NCI-H2227 (cell line): ENCODE measurements at regions not wholly inside any gene's neighbourhood (a gene's known extent, or its start where the extent isn't known, plus 50 kb on each side); places are given as distances from the start of the nearest gene placed in this dataset.

Experiments
- DNase-seq: peaks from one replicate; lab custom pipeline; 2025; ENCODE audit not compliant: unreplicated experiment; lab: John Stamatoyannopoulos, UW

DNA sequence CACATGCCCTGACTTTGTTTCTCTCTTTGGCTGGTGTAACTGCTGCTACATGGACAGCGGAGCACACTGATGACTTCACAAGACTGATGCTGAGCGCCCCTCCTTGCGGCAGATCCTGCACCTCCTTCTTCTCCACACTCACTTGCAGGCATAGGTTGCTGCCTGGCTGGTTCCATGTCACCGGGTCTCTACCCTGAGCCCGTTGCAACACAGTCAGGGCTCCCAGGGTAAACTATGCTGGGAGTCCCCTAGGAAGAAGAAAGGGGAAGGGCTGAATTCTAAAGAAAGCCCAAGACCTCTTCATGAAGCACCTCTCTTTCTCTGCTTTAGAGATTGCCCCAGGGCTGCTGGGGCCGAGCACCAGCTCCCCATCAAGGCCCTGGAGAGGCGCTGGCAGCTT, 83.3 kb upstream of the DUSP22 start:
- no peak for DNase-seq

DNA sequence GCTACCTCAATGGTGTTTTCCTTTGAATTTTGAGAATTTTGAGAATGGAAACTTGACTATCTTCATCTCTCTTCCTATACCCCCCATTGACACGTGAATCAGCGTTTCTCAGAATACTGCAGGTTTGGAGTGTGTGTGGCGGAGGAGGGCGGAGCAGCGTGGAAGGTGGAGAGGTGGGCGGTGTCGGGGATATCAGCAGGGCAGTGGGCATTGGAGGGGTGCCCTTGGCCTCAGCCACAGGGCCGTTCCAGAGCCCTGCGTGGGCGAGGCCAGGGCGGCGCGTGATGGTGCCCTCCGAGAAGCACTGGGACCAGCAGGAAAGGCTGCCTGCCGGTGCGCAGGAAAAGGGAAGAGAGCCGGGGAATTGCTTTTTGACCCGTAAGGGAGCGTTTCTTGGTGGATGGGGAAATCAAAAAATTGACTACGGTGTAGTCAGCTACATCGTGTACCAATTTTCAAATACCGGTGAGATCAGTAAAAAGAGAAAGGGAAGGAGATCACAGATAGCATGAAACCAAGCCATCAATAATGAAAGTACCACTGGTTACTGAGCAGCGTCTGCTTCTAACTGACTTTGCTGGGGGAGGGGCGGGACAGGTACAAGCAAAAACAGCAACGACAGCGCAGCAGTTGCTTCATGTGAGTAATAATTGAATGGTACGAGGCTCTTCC, 82.7 kb upstream of the DUSP22 start:
- peak; percentile 12 for DNase-seq

DNA sequence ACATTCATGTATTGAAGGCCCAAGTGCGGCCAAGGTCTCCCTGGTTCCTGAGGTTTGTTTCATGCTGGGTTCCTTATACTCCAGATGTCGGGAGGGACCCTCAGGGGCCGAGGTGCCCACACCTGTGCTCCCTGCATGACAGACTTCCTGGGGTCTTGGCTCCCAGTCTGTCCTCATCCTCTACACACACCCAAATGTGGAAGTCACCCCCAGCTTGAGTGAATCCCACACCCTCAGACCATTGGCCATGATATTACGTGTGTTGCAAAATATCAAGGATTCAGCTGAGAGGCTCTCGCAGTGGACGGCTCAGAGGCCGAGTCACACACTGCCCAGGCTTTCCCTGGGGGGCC, 82.2 kb upstream of the DUSP22 start:
- no peak for DNase-seq

- no peak for DNase-seq
Observed at GRCh38 chr6:210778-211374, 81.4 kb upstream of the DUSP22 start.

DNA sequence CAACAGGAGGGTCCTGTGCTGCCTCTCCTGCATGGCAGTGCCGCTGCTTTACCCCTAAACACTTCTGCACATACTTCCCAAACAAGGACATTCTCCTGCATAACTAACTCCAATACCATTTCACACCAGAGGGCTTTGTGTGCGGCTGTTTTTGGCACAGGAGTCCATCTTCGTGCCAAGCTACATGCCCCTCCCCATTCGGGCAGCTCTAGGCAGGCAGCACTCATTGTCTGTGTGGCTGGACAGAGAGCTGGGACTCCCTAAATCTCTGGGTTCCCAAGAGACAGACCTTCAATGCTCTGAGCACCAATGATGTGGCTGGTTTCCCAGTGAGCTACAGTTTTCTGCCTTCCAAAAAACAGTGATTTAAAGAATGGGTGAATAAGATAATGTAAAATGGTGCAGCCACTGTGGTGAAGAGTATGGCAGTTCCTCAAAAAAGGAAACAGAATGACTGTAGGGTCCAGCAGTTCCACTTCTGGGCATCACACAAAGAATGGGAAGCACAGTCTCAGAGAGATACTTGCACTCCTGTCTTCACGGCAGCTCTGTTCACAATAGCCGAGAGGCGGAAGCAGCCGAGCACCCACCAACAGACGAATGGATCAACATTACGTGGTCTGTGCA, 80.3 kb upstream of the DUSP22 start:
- DNase-seq, result no peak

- DNase-seq, result no peak
Observed at GRCh38 chr6:213284-213683, 79.0 kb upstream of the DUSP22 start.

- no peak for DNase-seq
Observed at GRCh38 chr6:214428-214827, 77.9 kb upstream of the DUSP22 start.

GRCh38 chr6:215335-216034, 76.8 kb upstream of the DUSP22 start:
- no peak for DNase-seq

GRCh38 chr6:217048-217659, 75.1 kb upstream of the DUSP22 start:
- DNase-seq, result no peak

GRCh38 chr6:218153-219018, 73.9 kb upstream of the DUSP22 start:
- no peak for DNase-seq

GRCh38 chr6:219019-219570, 73.2 kb upstream of the DUSP22 start:
- no peak for DNase-seq

- peak; percentile 2 for DNase-seq
Observed at GRCh38 chr6:219641-220198, 72.6 kb upstream of the DUSP22 start.

- DNase-seq, result no peak
Observed at GRCh38 chr6:220312-220711, 72.0 kb upstream of the DUSP22 start.

DNA sequence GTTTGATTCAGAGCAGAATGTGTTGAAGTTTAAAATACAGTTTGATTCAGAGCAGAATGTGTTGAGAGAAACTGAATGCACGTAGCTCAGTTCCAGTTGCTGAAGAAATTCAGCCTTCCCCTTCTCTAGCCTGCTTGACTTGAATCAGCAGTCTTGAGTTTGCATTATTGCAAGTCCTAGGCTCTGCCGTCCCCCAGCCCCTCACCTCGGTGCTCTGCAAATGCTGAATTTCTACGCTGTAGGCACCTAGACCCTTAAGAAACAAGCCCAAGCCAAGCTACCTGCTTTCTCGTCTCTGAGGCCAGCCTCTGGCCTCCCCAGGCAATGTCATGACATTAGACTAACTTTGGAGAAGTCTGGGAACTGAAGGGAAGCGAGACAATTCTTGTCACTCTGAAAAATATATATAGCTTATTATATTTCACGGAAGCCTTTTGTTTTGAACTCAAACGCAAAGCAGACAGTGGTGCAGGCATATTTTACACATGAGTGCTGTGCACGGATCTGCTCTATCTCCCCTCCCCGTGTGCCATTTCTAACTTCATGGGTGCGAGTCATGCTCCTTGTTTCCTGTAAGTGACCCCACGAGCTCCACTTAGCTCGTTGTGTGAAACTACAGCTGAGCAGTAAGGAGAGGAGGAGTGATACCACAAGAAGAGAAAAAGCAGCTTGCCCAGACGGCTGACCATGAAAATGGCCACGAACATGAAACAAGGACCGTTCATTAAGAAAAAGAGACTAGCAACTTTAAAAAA, 71.4 kb upstream of the DUSP22 start:
- DNase-seq, result no peak

GRCh38 chr6:221531-222349, 70.5 kb upstream of the DUSP22 start:
- no peak for DNase-seq

DNA sequence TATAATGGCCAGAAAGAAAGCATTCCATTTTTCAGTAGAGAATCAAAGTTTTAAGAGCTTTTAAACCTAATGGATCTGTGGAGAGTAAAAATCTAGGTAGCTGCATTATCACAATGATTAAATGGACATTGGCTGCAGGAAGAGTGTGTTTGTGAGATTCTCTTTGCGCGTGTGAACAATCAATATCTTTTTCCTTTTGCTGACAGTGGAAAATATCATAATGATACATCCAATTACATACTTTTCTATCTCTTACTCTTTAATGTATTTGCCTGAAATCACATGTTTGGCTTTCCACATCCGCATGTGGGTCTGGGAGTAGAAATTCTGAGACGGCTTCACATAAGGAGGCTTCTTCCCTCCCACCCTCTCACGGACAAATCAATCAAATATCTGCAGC, 69.8 kb upstream of the DUSP22 start:
- DNase-seq, result no peak

DNA sequence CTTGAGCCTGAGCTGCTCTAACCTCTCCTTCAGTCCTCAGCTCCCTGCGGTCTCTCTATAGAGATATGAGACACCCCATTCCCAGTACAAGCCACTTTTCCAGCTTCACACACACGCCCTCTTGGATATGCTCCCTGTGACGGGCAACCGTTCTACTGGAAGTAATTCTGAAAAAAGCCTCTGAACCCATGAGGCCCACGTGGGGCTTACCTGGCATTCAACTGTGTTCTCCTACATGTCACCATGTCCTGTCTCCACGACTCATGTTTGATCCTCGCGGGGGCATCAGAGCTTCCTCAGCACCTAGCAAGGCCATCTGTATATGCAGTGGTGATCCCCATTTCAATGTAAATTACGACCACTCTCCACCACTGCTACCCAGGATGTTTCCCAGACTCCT, 69.2 kb upstream of the DUSP22 start:
- no peak for DNase-seq

DNA sequence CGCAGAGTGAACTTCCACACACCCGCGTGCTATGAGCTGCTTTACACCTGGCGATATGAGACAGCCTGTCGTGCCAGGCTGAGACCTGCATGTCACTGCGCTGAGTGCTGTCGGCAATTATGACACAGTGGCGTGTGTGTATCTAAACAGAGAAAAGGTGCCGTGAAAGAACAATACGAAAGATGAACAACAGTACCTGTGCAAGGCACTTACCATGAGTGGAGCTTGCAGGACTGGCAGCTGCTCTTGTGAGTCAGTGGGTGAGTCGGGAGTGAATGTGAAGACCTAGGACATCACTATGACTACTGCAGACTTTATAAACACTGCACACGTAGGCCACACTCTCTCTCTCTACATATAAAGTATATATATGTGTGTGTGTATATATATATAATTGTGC, 68.5 kb upstream of the DUSP22 start:
- DNase-seq, result no peak

- DNase-seq, result no peak
Observed at GRCh38 chr6:224350-224749, 67.9 kb upstream of the DUSP22 start.
